ENCODE measurements at regions not wholly inside any gene's neighbourhood (a gene's known extent, or its start where the extent isn't known, plus 50 kb on each side); places are given as distances from the start of the nearest gene placed in this dataset.
A peak's percentile ranks its signal among the peaks of the same experiment; 100 is the strongest.

DNA sequence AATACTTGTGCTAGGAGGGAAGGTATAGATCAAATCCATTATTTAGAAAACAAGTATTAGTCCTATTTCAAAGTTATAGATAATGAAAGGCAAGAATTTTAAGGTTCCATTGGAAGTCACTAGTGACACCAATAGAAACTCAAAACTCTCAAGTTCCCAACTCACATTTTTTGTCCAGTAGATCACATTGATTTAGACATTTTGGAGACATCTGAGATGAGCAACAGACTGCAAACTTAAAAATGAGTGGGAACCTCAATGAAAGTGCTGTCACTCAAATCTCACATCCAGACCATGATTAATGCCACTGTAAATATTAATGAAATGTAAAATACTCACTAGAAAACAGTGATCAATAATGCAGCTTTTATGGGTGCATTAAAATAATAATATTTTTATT, 405.0 kb downstream of the ENC1 start:
- H3K36me3 ChIP-seq (ENCODE audit: control insufficient read depth, insufficient read depth, low read length) = no peaks in the 10 kb centered on the region
- no peak overlapping the region for H3K4me3 ChIP-seq (ENCODE audit: low read depth, low read length)
- no peak for DNase-seq (ENCODE audit: low read depth)
- TF ChIP-seq, protein P1, sequence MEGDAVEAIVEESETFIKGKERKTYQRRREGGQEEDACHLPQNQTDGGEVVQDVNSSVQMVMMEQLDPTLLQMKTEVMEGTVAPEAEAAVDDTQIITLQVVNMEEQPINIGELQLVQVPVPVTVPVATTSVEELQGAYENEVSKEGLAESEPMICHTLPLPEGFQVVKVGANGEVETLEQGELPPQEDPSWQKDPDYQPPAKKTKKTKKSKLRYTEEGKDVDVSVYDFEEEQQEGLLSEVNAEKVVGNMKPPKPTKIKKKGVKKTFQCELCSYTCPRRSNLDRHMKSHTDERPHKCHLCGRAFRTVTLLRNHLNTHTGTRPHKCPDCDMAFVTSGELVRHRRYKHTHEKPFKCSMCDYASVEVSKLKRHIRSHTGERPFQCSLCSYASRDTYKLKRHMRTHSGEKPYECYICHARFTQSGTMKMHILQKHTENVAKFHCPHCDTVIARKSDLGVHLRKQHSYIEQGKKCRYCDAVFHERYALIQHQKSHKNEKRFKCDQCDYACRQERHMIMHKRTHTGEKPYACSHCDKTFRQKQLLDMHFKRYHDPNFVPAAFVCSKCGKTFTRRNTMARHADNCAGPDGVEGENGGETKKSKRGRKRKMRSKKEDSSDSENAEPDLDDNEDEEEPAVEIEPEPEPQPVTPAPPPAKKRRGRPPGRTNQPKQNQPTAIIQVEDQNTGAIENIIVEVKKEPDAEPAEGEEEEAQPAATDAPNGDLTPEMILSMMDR (IDR thresholded peaks at IDR 0.05; ENCODE audit: insufficient read depth, low read length, poor library complexity, severe bottlenecking) = no peak
- H3K27me3 ChIP-seq (ENCODE audit: control insufficient read depth, insufficient read depth, low read length) = no peaks in the 10 kb centered on the region

DNA sequence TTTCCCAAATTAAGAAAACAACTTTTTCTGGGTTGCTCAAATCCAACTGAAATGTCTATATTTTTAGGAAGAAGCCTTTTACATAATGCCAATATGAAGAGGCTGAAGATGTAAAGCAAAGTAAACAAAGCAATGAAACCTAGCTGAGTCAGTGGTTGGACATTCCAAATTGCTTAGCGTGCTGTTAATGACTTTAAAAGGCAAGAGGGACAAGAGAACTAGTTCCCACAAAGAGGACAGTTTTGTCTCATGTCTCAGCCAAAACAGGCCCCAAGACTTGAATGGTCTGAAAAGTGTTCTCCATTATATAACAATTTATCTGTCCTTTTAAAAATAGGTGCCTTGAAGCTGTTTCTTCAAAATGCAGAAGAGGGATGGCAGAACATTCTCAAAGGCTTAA, 407.0 kb downstream of the ENC1 start:
- DNase-seq (ENCODE audit: low read depth) = peak; percentile 56
- TF ChIP-seq, protein P1 (IDR thresholded peaks at IDR 0.05; ENCODE audit: insufficient read depth, low read length, poor library complexity, severe bottlenecking) = no peak
- Histone ChIP-seq H3K4me3 (ENCODE audit: low read depth, low read length) (no peak overlapping the region), H3K27me3 (ENCODE audit: control insufficient read depth, insufficient read depth, low read length) (no peaks in the 10 kb centered on the region), H3K36me3 (ENCODE audit: control insufficient read depth, insufficient read depth, low read length) (no peaks in the 10 kb centered on the region)

DNA sequence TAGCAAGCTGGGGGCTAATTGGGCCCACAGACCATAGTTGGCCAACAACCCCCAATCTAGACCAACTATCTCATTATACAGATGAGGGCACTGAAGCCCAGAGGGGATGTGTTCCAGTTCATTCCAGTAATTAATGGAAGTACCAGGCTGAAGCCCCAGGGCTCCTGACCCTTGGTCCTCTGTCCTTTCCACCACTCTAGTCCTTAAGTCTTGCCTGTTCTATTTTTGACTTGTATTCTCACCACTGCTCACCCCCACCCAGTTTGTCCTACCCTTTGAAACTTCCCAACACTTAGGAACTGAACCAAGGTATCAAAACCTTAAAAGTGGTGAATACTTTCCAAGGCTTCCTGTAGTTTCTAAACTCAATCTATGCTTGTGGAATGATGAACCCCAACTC, 407.4 kb downstream of the ENC1 start:
- TF ChIP-seq, protein P1 (IDR thresholded peaks at IDR 0.05; ENCODE audit: insufficient read depth, low read length, poor library complexity, severe bottlenecking) = no peak
- DNase-seq (ENCODE audit: low read depth) = no peak
- no peaks in the 10 kb centered on the region for H3K36me3 ChIP-seq (ENCODE audit: control insufficient read depth, insufficient read depth, low read length)
- H3K27me3 ChIP-seq (ENCODE audit: control insufficient read depth, insufficient read depth, low read length) = no peaks in the 10 kb centered on the region
- H3K4me3 ChIP-seq (ENCODE audit: low read depth, low read length) = no peak overlapping the region

DNA sequence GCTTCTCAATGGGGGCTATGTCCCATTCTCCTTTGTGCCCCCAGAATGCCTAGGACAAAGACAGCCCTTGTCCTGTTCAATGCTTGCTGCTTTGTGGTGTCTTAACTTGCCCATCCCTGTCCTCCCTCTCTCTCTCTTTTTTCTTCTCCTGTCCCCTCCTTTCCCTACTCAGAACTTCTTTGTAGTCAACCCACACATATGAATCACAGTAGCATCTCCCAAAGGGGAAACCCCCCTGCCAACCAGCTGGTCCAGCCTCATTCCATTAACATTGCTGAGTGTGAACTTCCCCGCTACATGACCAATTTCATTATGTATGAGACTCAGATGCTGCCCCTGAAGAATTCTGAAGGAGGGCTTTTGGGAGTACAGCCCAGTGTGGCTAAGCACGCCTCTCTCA, 408.3 kb downstream of the ENC1 start:
- Histone ChIP-seq H3K27me3 (ENCODE audit: control insufficient read depth, insufficient read depth, low read length) (no peaks in the 10 kb centered on the region), H3K4me3 (ENCODE audit: low read depth, low read length) (no peak overlapping the region), H3K36me3 (ENCODE audit: control insufficient read depth, insufficient read depth, low read length) (no peaks in the 10 kb centered on the region)
- peak; percentile 87 for DNase-seq (ENCODE audit: low read depth)
- TF ChIP-seq, protein P1 (IDR thresholded peaks at IDR 0.05; ENCODE audit: insufficient read depth, low read length, poor library complexity, severe bottlenecking) = no peak

DNA sequence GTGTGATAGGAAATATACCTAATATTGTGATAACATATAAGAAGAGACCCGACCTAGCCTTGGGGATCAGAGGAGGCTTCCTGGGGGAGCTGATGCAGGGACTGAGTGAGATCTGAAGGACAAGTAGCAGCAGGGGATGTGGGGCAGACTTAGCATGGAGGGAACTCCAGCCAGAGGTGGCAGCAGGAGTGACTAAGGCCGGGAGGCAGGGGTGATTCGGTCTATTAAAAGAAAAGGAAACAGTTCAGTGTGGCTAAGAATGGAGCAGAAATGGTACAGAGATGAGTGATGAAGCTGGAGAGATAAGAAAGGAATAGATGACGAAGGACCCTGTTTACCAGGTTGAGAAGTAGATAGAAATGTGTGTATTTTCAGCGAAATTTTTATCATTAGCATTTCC, 408.8 kb downstream of the ENC1 start:
- TF ChIP-seq, protein P1 (IDR thresholded peaks at IDR 0.05; ENCODE audit: insufficient read depth, low read length, poor library complexity, severe bottlenecking) = no peak
- no peaks in the 10 kb centered on the region for H3K27me3 ChIP-seq (ENCODE audit: control insufficient read depth, insufficient read depth, low read length)
- H3K4me3 ChIP-seq (ENCODE audit: low read depth, low read length) = no peak overlapping the region
- no peak for DNase-seq (ENCODE audit: low read depth)
- H3K36me3 ChIP-seq (ENCODE audit: control insufficient read depth, insufficient read depth, low read length) = no peaks in the 10 kb centered on the region

DNA sequence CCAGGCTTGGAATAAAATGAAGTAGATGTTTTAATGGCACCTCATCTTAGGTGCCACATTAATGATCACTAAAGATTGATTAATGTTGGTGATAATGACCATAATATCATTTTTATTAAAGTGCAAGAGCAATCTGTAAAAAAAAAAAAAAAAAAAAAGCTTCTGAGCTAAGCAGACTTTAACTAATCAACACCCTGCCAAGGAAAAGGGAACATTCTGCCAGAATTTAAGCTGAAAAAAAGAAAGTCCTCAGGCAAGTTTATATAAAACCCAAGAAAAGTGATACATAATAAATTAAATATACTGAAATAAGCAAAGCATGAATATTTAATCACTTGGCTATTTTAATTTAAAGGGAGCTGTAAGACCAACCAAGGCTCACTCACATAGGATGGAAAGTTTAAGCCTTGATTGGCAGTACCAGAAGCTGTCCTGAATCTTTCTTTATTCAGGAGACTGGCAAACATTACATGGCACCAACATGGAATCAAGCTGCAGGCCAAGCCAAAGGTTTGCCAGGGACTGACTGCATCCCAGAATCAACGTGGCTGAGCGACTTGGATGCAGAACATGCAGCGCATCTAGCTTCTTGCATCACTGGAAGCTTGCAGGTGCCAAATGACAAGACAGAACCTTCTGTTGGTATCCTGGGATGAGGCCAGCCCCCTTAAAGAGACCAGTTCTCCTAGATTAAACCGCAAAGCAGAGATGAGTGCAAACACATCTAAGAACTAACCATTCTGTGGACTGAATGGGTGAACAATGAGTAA, 413.6 kb downstream of the ENC1 start:
- H3K36me3 ChIP-seq (ENCODE audit: control insufficient read depth, insufficient read depth, low read length) = no peaks in the 10 kb centered on the region
- H3K27me3 ChIP-seq (ENCODE audit: control insufficient read depth, insufficient read depth, low read length) = no peaks in the 10 kb centered on the region
- TF ChIP-seq, protein P1 (IDR thresholded peaks at IDR 0.05; ENCODE audit: insufficient read depth, low read length, poor library complexity, severe bottlenecking) = no peak
- no peak for DNase-seq (ENCODE audit: low read depth)
- no peak overlapping the region for H3K4me3 ChIP-seq (ENCODE audit: low read depth, low read length)
